Mucosa of descending colon (tissue), 3 donors: ENCODE measurements at regions not wholly inside any gene's neighbourhood (a gene's known extent, or its start where the extent isn't known, plus 50 kb on each side); places are given as distances from the start of the nearest gene placed in this dataset.
A peak's percentile ranks its signal among the peaks of the same experiment; 100 is the strongest.

Source experiments
- ATAC-seq: fragments of 200-7000 bp; cut with Tn5 transposase; one replicate; pipeline ENCODE4 v1.9.1; 2020; ENCODE audit warnings: mild to moderate bottlenecking, moderate library complexity
- DNase-seq, 3 donors: peaks; one replicate each; pipeline ENCODE4 v3.0.0-alpha.2; 2020
- H3K36me3 ChIP-seq: fragments of 200-600 bp; one replicate; pipeline ENCODE4 v1.8.0; 2021; ENCODE audit warnings: low read depth, mild to moderate bottlenecking
- H3K4me1 ChIP-seq: fragments of 200-600 bp; one replicate; pipeline ENCODE4 v1.8.0; 2021; ENCODE audit warnings: low read depth, mild to moderate bottlenecking
- H3K4me3 ChIP-seq: fragments of 200-600 bp; one replicate; pipeline ENCODE4 v1.8.0; 2021; ENCODE audit warnings: mild to moderate bottlenecking
- H3K9me3 ChIP-seq: fragments of 200-600 bp; one replicate; pipeline ENCODE4 v1.8.0; 2021; ENCODE audit warnings: mild to moderate bottlenecking
- CTCF ChIP-seq: fragments of 200-600 bp; IDR thresholded peaks from one replicate; pipeline ENCODE4 v1.8.0; 2022; ENCODE audit warnings: antibody characterized with exemption, mild to moderate bottlenecking
- intact Hi-C, 2 donors: fragments of 100-400 bp; cut with DNase I in 1 of 2; cut with micrococcal nuclease in 1 of 2; formaldehyde crosslinking; loops; one replicate each; pipeline versions ENCODE4 v1.11.0 to v1.11.1; 2022; cut with DNase I, micrococcal nuclease
- donor health status: DM: no; HTN: no; CAD: no; lungs with moderate emphysema.
- donor health status: DM: no; HTN: no; CAD: no.
- donor health status: DM: no; HTN: yes; CAD: no.

- intact Hi-C loops = loop anchor here in 1 of 2 donors (10.0 kb wide), 1 partner anchor 493 kb away; no protein-coding TSS in a partner anchor
- H3K36me3 ChIP-seq = no peaks in the 10 kb centered on the region
- no peaks in the 10 kb centered on the region for H3K4me1 ChIP-seq
- ATAC-seq (peak; percentile 49), DNase-seq (no peak)
- H3K4me3 ChIP-seq = no peak overlapping the region
- H3K9me3 ChIP-seq = no peaks in the 10 kb centered on the region
- peak; percentile 36 for TF ChIP-seq CTCF
These were observed 350.0 kb downstream of the CRPPA start for GRCh38 chr7:16071246-16071857.

GRCh38 chr7:16070806-16071205 is 350.5 kb downstream of the CRPPA start:
- ATAC-seq (no peak), DNase-seq (no peak)
- intact Hi-C loops = loop anchor here in 1 of 2 donors (10.0 kb wide), 1 partner anchor 494 kb away; no protein-coding TSS in a partner anchor
- Histone ChIP-seq H3K4me1 (no peaks in the 10 kb centered on the region), H3K9me3 (no peaks in the 10 kb centered on the region), H3K4me3 (no peak overlapping the region), H3K36me3 (no peaks in the 10 kb centered on the region)
- no peak for TF ChIP-seq CTCF

- no peak for DNase-seq
- Histone ChIP-seq H3K36me3 (no peaks in the 10 kb centered on the region), H3K9me3 (no peaks in the 10 kb centered on the region), H3K4me1 (no peaks in the 10 kb centered on the region), H3K4me3 (no peak overlapping the region)
- ATAC-seq = no peak
- intact Hi-C loops = loop anchor here in 1 of 2 donors (10.0 kb wide), 2 partner anchors 495 to 765 kb away; no protein-coding TSS in a partner anchor
- no peak for TF ChIP-seq CTCF
These were observed 351.3 kb downstream of the CRPPA start for GRCh38 chr7:16069998-16070397.

- ATAC-seq (no peak), DNase-seq (no peak)
- intact Hi-C loops = loop anchor here in 1 of 2 donors (10.0 kb wide), 1 partner anchor 763 kb away; no protein-coding TSS in a partner anchor
- Histone ChIP-seq H3K9me3 (no peaks in the 10 kb centered on the region), H3K4me3 (no peak overlapping the region), H3K4me1 (no peaks in the 10 kb centered on the region), H3K36me3 (no peaks in the 10 kb centered on the region)
- TF ChIP-seq CTCF = no peak
These were observed 353.2 kb downstream of the CRPPA start for GRCh38 chr7:16068183-16068582.

- intact Hi-C loops = loop anchor here in 1 of 2 donors (10.0 kb wide), 1 partner anchor 763 kb away; no protein-coding TSS in a partner anchor
- no peaks in the 10 kb centered on the region for H3K4me1 ChIP-seq
- DNase-seq = no peak
- ATAC-seq = no peak
- H3K4me3 ChIP-seq = no peak overlapping the region
- no peaks in the 10 kb centered on the region for H3K36me3 ChIP-seq
- no peak for TF ChIP-seq CTCF
- H3K9me3 ChIP-seq = no peaks in the 10 kb centered on the region
These were observed 353.6 kb downstream of the CRPPA start for GRCh38 chr7:16067711-16068110.
